Fibroblast of lung (primary cell): ENCODE measurements at regions not wholly inside any gene's neighbourhood (a gene's known extent, or its start where the extent isn't known, plus 50 kb on each side); places are given as distances from the start of the nearest gene placed in this dataset.

Source experiments
- DNase-seq, 2 donors: peaks; one replicate each; pipeline versions ENCODE4 v3.0.0 to v3.0.0-alpha.2; 2010; ENCODE audit warnings: low read depth in 2 of 2
- H2AFZ ChIP-seq: 2 replicates; pipeline ENCODE4 v1.5.1; 2012; ENCODE audit warnings: low read length, control low read depth, inconsistent platforms
- H3K27ac ChIP-seq: 2 replicates; pipeline ENCODE4 v1.5.1; 2011; ENCODE audit warnings: low read length, control low read depth; ENCODE audit not compliant: insufficient read depth
- H3K27me3 ChIP-seq: 2 replicates; pipeline ENCODE4 v1.5.1; 2011; ENCODE audit warnings: mild to moderate bottlenecking, low read length; ENCODE audit not compliant: control insufficient read depth, insufficient read depth
- H3K36me3 ChIP-seq: 2 replicates; pipeline ENCODE4 v1.5.1; 2011; ENCODE audit warnings: low read length; ENCODE audit not compliant: control insufficient read depth, insufficient read depth
- H3K4me1 ChIP-seq: 2 replicates; pipeline ENCODE4 v1.5.1; 2011; ENCODE audit warnings: low read length; ENCODE audit not compliant: control insufficient read depth, insufficient read depth; ENCODE audit errors: extremely low read depth
- H3K4me2 ChIP-seq: 2 replicates; pipeline ENCODE4 v1.5.1; 2011; ENCODE audit warnings: low read length, control low read depth; ENCODE audit not compliant: insufficient read depth; ENCODE audit errors: extremely low read depth
- H3K4me3 ChIP-seq, 4 experiments: fragments of 200-600 bp in 1 of 4; sonication (generic) in 1 of 4; replicated peaks in 1 of 4; 2 replicates each; pipeline ENCODE4 v1.5.1; 2011 to 2016; ENCODE audit warnings: low read length in 4 of 4, low read depth in 3 of 4, mild to moderate bottlenecking in 3 of 4, control low read depth in 2 of 4, inconsistent platforms in 1 of 4, mixed read lengths in 1 of 4; ENCODE audit not compliant: insufficient read depth in 1 of 4; ENCODE audit errors: control extremely low read depth in 1 of 4
- H3K79me2 ChIP-seq: 2 replicates; pipeline ENCODE4 v1.5.1; 2012; ENCODE audit warnings: mild to moderate bottlenecking, low read length, inconsistent platforms; ENCODE audit not compliant: control insufficient read depth, insufficient read depth
- H3K9ac ChIP-seq: 2 replicates; pipeline ENCODE4 v1.5.1; 2011; ENCODE audit warnings: mild to moderate bottlenecking, low read length, control low read depth; ENCODE audit not compliant: insufficient read depth
- H3K9me3 ChIP-seq: 2 replicates; pipeline ENCODE4 v1.5.1; 2012; ENCODE audit warnings: low read depth, low read length; ENCODE audit not compliant: control insufficient read depth, insufficient read depth
- H4K20me1 ChIP-seq: 2 replicates; pipeline ENCODE4 v1.5.1; 2011; ENCODE audit warnings: low read length; ENCODE audit not compliant: control insufficient read depth, insufficient read depth; ENCODE audit errors: extremely low read depth
- EZH2 ChIP-seq: IDR thresholded peaks from 2 replicates; pipeline ENCODE4 v1.5.1; 2012; ENCODE audit warnings: low read length, control low read depth, mild to moderate bottlenecking; ENCODE audit errors: missing control alignments
- TF ChIP-seq, protein P1 (sequence below), 2 donors: IDR thresholded peaks in 1 of 2; conservative IDR thresholded peaks in 1 of 2; 1 replicate in 1 of 2; 2 replicates in 1 of 2; pipeline ENCODE4 v1.5.1; 2011 to 2012; ENCODE audit warnings: low read length in 2 of 2, control low read depth in 1 of 2, inconsistent platforms in 1 of 2, low read depth in 1 of 2, mild to moderate bottlenecking in 1 of 2

DNA sequence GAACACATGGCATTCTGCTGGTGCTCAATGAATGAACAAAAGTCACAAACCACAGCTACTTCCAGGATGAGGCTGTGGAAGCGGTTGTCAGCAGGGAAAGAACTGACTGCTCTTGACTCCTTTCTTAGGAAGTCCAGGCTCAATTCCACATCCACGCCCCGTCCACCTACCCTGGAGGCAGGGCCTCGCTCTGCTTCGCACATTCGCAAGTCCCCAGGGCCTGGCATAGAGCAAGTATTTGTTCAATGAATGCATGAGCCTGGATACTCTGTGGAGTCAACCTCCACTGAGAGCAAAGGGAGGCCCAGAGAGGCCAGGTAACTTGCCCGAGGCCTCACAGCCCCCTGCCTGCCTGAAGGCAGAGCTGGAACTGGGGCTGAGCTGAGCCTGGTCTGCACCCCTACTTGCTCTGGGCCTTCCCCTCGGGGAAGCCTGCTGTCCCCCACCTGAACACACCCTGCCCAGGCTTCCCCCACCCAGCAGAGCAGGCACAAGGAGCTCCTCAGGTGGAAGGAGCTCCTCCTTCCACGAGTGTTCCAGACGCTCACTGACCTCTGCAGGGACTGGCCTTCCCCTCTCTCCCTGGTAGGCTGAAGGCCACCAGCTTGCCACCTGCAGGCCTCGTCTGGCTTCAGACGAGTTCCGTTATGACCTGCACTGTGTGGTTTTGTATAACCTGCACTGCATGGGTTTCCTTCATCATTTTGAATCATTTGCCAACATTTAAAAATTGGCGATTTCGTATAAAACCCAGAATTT, 119.3 kb upstream of the PTPN1 start:
- no peaks in the 10 kb centered on the region for H3K9me3 ChIP-seq
- H3K9ac ChIP-seq: no peak overlapping the region
- H2AFZ ChIP-seq: no peak overlapping the region
- no peaks in the 10 kb centered on the region for H4K20me1 ChIP-seq
- H3K27me3 ChIP-seq: no peaks in the 10 kb centered on the region
- H3K4me1 ChIP-seq: no peaks in the 10 kb centered on the region
- DNase-seq: no peak
- no peak overlapping the region for H3K4me3 ChIP-seq
- H3K4me2 ChIP-seq: no peak overlapping the region
- H3K79me2 ChIP-seq: no peaks in the 10 kb centered on the region
- H3K36me3 ChIP-seq: no peaks in the 10 kb centered on the region
- H3K27ac ChIP-seq: no peak overlapping the region
- TF ChIP-seq, protein P1, sequence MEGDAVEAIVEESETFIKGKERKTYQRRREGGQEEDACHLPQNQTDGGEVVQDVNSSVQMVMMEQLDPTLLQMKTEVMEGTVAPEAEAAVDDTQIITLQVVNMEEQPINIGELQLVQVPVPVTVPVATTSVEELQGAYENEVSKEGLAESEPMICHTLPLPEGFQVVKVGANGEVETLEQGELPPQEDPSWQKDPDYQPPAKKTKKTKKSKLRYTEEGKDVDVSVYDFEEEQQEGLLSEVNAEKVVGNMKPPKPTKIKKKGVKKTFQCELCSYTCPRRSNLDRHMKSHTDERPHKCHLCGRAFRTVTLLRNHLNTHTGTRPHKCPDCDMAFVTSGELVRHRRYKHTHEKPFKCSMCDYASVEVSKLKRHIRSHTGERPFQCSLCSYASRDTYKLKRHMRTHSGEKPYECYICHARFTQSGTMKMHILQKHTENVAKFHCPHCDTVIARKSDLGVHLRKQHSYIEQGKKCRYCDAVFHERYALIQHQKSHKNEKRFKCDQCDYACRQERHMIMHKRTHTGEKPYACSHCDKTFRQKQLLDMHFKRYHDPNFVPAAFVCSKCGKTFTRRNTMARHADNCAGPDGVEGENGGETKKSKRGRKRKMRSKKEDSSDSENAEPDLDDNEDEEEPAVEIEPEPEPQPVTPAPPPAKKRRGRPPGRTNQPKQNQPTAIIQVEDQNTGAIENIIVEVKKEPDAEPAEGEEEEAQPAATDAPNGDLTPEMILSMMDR (conservative IDR thresholded peaks at IDR 0.05 in 1 of 2, IDR thresholded peaks at IDR 0.05 in 1 of 2; ENCODE audit: low read depth in 1 of 2, low read length in 2 of 2): no peak
- TF ChIP-seq EZH2: no peak

DNA sequence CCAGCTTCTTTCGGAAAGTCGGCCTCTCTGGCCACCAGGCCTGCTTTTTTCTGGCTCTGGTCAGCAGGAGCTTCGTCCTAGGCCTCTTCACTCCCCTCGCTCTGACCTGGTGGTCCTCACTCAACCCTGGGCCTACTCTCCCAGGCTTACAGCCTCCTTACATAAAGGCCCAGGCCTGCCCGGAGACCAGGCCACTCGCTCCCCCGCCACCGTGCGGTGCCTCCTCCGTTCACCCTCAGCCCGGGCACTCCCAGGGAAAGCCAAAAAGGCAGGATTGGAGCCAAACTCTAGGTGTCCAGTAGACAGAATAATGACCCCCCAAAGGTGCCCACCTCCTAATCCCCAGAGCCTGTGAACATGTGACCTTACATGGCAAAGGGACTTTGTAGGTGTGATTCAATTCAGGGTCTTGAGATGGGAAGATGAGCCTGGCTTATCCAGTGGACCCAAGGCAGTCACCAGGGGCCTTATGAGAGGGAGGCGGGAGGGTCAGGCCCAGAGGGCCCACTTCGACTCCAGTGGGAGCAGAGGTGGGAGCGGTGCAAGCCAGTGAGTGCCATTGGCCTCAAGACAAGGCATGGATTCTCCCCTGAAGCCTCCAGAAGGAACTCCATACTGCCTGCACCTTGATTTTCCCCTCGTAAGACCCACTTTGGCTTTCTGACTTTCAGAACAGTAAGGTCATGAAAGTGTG, 118.6 kb upstream of the PTPN1 start:
- no peak for DNase-seq
- H3K79me2 ChIP-seq: no peaks in the 10 kb centered on the region
- H3K27me3 ChIP-seq: no peaks in the 10 kb centered on the region
- no peaks in the 10 kb centered on the region for H4K20me1 ChIP-seq
- no peak overlapping the region for H3K9ac ChIP-seq
- no peak overlapping the region for H3K4me3 ChIP-seq
- H3K36me3 ChIP-seq: no peaks in the 10 kb centered on the region
- TF ChIP-seq, protein P1 (conservative IDR thresholded peaks at IDR 0.05 in 1 of 2, IDR thresholded peaks at IDR 0.05 in 1 of 2; ENCODE audit: low read depth in 1 of 2, low read length in 2 of 2): no peak
- TF ChIP-seq EZH2: no peak
- no peaks in the 10 kb centered on the region for H3K4me1 ChIP-seq
- H3K27ac ChIP-seq: no peak overlapping the region
- no peak overlapping the region for H2AFZ ChIP-seq
- H3K4me2 ChIP-seq: no peak overlapping the region
- H3K9me3 ChIP-seq: no peaks in the 10 kb centered on the region

GRCh38 chr20:50392138-50392866, 117.9 kb upstream of the PTPN1 start:
- Histone ChIP-seq H3K4me1 (no peaks in the 10 kb centered on the region), H3K36me3 (no peaks in the 10 kb centered on the region), H2AFZ (no peak overlapping the region), H3K9ac (no peak overlapping the region), H4K20me1 (no peaks in the 10 kb centered on the region), H3K4me2 (no peak overlapping the region), H3K9me3 (no peaks in the 10 kb centered on the region), H3K27ac (no peak overlapping the region), H3K4me3 (no peak overlapping the region), H3K27me3 (no peaks in the 10 kb centered on the region), H3K79me2 (no peaks in the 10 kb centered on the region)
- DNase-seq: no peak
- TF ChIP-seq EZH2: no peak
- TF ChIP-seq, protein P1 (conservative IDR thresholded peaks at IDR 0.05 in 1 of 2, IDR thresholded peaks at IDR 0.05 in 1 of 2; ENCODE audit: low read depth in 1 of 2, low read length in 2 of 2): no peak
